Fibroblast of the conjunctiva (primary cell): ENCODE measurements at regions not wholly inside any gene's neighbourhood (a gene's known extent, or its start where the extent isn't known, plus 50 kb on each side); places are given as distances from the start of the nearest gene placed in this dataset.
A peak's percentile ranks its signal among the peaks of the same experiment; 100 is the strongest.
"Not testable (repeated sequence)": the region's sequence is repeated elsewhere in the genome, so short reads cannot be mapped to it uniquely, and the experiment has no call there.

Source experiments
- DNase-seq: peaks from one replicate; pipeline ENCODE4 v3.0.0-alpha.2; 2010; ENCODE audit warnings: low read depth

DNA sequence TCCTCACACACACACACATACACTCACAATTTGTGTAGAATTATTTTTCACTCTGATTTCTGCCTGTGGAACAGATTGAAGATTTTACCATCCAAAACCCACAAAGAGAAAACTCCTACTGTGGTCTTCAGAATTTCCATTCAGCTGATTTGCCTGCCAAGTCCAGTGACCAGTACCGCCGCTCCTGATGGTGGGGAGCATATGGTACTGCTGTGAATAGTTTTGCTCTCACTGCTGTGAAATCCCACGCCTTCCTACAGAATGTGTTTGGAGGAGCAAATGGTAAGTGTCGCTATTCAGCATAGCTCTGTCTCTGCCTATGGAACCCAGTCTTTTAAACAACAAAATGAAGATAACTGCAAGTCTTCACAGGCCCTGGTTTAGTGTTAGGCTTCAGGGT is 629.5 kb downstream of the LMO4 start:
- no peak for DNase-seq

DNA sequence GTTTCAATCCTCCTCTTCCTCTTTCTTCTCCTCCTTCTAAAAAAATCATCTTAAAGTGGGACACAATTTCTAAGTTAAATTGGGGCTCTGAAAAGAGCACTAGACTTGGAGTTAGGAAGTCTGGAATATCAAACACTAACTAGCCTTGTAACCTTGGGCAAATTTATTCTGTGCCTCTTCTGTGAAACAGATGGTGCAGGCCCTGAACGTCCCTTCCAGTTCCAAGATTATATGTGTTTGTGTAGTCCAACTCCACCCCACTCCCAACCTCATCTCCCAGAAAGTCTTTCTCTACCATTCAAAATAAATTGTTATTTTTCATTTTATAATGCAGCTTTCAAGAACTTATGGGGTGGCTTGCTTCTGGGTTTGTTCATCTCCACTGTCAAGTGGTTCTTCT is 630.0 kb downstream of the LMO4 start:
- no peak for DNase-seq

DNA sequence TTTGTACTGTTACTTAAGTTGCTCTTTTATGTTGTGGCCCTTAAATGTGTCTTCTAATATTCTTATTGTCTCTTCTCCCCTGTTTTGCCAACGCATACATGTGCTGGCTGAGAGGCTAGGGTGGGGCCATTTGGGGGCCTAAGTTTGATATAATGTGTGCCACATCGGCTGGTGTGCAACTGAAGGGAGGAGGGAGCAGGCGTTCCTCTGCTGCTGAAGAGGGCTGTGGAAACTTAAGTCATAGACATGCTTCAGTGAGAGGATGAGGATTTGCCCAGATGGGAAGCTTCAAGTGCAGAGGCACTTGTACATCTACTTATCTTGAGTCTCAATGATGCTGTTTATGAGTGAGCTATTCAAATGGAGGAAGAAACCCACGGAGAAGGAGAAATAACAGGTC is 630.6 kb downstream of the LMO4 start:
- DNase-seq, result no peak

DNA sequence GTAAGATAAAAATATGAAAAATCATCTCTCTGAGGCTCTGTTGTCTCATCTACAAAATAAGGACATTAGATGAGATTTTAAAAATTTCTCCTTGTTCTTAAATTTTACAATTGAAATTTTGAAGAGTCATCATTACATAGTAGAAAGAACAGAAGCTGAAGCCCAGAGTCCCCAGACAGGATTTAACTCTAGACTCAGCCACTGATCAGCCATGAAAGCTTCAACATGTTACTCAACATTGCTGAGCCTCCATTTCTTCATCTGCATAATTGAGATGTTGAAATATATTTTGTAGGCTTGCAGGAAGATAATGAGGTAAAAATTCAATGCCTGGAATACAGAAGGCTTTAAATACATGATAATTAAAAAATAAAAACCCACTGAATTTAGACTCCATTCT is 633.3 kb downstream of the LMO4 start:
- no peak for DNase-seq

DNA sequence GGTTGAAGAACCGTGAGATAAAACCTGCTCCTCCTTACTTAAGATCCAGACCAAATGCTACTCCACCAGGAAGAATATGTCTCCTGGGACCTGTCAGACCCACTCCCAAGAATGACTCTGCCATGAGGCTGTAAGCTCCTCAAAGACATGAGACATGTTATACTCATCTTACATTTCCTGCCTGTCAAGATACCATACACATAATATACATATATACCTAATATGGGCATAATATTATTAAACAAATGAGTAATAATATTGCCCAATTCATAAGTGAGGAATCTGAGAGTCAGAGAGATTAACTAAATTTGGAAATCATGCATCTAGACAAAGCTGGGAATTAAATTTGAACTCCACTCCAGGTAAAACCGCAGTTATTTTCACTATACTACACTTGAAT is 634.9 kb downstream of the LMO4 start:
- DNase-seq, result no peak

DNA sequence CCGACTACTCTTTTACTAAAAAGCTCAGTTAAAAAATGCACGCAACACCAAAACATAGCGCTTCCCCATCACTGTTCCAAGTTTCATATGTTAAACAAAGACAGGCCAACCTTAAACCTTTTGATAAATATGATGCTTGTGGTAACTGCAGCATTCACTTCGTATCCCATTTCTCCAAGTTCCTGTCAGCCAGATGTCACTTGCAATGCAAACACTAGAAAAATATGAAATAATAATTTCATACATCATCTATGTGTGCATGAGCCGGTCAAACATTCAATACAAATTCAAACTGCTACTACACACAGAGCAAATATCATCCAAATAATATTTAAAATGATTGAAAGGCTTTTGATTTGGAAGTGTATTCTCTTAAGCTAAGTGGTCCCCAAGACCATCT is 636.5 kb downstream of the LMO4 start:
- no peak for DNase-seq

DNA sequence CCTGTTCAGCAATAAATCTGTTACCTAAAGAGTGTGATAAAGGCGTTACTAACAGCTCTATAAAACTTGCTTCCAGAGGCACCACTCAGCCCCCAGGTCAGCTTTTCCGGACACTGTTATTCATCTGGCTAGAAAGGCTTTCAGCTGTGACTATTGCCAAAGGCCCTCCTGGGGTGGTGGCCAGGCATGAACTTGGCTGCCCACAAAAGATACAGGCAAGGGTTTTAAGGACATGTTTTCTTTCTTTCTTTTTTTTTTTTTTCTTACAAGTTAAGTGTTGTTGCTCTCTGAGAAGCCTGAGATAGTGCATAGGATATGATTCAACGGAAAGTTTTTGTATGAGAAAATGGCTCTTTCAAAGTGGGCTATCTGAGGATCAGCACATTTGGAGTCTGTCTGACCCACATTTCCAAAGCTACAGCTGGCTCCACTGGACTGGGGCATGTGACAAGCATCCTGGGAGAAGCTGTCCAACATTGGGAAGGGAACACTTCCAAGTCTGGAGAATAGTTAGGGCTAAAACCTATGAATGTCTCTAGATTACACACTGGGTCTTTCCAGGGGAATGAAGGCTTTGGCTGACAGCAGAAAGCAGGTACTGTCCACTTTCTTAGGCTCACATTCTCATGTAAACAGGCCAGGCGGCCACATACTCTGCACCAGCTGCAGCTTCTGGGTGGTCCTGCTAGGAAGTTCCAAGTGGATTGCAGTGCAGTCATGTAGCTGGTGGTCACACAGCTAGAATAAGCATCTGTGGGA is 639.7 kb downstream of the LMO4 start:
- no peak for DNase-seq

DNA sequence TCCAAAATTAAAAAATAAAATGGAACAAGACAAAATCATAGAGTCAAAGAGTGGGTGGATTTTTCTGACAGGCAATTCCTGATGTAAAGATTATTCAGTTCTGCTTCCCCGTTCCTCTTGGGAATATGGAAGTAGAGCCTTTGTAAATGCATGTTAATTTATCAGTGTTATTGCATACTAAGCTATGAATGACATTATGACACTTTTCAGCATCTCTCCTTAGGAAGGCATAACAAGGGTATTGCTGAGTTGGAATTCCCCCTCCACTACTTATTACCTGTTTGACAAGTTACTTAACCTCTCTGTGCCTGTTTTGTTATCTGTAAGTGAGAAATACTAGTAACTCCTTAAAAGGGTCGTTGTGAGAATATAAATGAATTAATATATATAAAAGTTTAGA is 640.4 kb downstream of the LMO4 start:
- no peak for DNase-seq

DNA sequence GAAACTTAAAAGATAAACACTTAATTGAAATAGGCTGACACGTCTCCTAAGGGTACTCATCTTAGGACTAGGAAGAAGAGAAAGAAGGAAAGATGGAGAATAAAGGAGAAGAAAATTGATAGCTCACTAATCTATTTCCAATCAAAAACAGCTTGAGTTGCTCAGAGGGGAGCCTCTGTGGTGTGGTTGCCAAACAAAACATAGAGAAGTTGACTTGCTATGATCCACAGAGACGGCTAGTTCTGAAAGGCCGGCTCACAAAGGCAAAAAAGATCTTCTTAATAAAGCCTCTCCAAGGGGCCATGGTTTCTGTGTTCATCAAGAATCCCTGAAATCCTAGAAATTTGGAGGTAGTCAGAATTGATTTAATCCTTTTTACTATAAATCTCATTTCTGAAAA is 644.1 kb downstream of the LMO4 start:
- DNase-seq, result peak; percentile 8

DNA sequence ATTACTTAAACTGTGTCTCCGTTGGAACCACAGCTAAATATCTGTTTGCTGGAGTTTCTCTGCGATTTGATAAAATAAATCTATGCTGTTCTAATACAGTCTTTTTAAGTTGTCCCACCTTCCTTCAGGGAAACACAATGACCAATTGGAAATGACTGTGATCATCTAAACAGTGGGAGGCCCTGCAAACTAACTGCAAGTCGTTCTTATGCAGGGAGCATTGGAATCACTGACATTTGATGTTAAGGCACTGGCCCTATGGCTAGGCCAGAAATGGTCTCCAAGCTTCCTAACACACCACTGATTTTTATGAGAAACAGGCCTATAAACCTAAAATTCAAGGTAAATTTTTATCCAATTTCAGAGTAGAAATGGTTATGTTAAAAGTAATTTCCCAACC is 645.2 kb downstream of the LMO4 start:
- no peak for DNase-seq

DNA sequence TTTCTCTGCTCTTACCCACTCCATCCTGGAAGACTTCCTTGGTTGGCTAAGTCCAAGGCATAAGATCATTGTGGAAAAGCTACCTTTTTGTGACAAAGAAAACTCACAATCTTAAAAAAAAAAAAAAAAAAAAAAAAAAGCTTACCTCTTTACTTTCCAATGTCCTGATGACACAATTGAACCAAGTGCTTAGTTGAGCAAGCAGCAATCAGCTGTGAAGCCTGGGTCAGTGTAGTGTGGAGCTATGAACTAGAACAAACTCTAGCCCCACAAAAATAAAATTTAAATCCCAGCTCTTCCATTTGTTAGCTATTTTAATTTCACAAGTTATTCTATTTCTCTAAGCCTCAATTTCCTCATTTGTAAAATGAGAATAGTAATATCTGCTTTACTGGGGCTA is 647.6 kb downstream of the LMO4 start:
- no peak for DNase-seq

DNA sequence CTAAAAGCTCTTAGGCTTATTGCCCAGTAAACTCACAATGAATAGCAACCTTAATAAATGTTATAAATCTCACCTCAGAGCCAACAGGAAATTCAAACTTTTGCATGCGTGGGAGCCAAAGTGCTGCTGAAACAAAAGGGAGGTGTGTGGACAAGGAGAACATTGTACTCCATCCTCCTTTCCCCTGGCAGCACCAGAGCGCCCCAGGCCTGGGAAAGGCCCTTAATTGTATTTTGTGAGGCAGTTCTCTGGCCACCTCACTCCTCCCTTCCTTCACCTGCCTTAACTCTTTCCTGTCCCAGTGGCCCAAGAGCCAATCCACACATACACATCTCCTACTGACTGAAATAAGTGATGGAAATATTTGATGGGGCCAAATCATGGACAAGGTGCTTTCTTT is 648.5 kb downstream of the LMO4 start:
- DNase-seq, result no peak

DNA sequence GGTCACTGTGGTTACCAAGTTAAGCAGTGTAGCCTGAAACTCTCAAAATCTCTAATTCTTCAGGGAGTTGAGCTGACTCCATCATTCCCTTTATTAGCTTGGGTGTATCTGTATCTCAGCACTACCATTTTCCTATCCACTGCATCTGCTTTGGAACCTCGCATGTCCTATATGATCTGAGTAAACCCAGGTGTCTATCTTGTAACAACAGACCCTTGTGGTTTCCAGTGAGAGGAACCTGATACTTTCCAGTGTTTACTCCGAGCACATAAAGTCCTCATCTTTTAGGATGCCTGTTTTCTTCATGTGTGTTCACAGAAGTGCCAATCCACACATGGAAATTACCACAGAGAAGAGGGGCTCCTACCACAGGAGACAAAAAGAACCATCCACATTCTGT is 650.4 kb downstream of the LMO4 start:
- no peak for DNase-seq

DNA sequence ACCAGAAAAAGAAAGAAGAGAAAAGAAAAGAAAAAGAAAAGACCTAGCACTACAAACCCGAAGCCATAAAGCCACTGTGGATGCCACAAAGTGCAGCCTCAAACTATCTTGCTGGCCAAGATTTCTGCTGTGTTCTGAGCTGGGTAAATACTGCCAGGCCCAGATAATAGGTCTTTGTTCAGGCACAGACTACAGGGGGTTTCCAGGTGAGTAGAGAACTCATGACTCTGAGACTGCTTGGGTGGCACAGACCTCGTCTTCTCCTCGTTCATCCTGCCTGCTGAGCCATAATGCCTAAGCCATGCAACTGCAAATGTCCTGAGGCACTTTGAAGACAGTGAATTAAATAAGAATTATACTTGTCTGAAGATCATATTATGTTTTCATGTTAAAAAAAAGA is 651.8 kb downstream of the LMO4 start:
- DNase-seq, result no peak

DNA sequence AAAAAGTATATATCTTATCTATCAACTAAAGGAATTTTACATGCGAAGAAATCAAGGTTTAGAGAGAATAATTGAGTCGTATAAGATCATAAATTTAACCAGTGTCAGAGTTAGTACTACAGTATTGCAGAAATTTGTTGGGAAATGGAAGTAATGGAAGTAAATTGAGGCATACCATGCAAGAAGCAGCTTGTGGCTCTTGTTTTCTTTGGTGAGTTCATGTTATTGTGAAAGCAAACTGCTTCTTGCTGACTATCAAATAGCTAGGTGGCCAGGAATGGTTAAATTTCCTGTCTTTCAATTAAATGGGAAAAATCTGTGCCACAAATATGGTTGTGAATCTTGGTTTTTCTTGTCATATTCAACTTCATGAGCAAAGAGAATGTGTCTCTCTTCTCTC is 652.7 kb downstream of the LMO4 start:
- no peak for DNase-seq

DNA sequence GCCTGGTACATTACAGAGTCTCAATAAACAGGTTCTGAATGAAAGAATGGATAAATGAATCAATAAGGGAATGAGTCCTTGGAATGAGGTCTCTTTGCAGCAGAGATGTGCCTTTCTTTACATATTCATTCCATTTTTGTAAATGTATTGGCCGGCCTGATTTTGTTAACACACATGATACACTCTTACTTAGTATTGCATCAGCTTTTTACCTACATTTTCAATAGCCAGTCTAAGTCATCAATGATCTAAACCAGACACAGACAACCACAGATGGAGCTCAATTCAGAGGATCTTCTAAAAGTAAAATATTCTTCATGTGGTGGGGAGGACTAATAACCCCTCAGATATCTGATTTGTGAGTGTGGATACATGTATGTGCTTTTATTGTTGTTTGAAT is 653.1 kb downstream of the LMO4 start:
- no peak for DNase-seq

DNA sequence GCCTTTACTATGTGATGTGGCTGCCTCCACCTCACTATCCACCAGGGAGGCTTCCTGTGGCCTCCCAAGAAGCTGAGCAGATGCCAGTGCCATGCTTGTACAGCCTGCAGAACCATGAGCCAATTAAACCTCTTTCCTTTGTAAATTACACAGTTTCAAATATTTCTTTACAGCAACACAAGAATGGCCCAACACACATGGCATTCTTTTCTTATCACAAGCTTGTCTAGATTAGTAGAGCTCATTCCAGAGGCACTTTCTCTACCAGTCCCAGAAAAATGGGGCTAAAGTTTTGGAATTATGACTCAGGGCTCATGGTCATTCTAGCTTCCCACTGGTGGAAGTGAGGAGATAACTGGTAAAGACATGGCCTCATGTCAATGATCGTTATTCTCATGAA is 655.2 kb downstream of the LMO4 start:
- DNase-seq, result no peak

DNA sequence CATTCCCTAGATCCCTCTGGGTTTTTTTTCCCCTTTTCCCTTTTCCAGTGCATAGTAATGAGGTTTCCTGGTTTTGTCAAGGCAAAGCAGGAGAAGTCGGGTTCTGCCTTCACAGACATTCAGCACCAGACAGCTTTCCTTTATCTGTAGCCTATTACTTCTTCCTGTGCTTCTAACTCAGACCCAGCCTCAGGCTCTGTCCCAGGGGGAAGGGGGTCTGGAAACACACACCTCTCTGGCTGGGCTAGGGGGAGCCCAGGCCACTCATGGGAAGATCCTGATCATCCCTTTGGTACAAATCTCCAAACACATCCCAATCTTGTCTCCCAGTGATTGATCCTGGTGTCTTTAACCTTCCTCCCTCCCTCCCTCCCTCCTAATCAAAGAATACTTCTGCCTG is 656.4 kb downstream of the LMO4 start:
- DNase-seq, result no peak

DNA sequence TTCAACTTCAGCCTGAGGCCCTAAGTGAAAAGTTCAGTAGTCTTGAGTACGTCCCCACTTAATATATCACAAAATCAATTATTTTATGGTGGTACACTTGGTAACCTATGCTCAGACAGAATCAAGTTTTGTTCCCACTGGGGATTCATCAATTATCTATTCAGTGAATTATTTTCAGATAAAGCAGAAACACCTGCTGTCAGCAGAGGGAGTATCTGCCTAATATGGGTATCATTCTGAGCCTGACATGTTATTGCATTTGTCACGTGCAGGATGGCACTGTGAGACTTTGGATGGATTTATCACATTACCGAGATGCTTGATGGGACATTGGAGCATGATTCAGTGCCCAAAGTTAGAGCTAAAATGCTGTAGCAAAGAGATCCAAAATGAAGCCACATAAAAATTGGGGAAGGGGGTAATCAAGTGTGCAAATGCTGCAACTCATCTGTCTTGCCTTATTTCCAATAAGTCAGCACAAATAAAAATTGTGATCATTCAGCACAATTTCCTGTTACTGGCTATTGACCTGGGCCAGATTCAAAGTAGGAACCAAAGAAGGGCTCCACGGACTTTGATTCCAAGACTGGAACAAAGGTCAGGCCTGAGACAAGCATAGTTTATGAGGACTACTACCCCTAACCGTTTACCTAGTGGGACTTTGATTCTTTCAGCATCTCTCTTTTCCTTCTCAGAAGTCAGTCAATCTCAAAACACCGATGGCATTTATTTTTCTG is 657.6 kb downstream of the LMO4 start:
- no peak for DNase-seq

DNA sequence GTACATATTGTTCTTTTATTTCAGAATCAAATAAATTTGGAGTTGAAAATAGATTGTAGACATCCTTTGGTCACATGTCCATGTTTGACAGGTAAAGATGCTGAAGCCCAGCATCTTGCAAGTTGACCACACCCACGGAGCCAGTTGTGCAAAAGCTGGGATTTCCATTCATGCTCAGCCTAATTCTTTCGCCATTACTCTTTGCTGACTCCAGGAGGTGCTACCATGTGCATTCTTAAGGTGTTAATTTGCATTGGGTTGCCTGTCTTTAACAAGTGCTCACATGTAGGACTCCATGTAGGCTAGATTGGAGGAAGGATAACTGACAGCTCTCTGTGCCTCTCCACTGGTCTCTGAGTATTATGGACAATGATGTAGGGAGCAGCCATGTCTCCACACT is 660.7 kb downstream of the LMO4 start:
- DNase-seq, result no peak

DNA sequence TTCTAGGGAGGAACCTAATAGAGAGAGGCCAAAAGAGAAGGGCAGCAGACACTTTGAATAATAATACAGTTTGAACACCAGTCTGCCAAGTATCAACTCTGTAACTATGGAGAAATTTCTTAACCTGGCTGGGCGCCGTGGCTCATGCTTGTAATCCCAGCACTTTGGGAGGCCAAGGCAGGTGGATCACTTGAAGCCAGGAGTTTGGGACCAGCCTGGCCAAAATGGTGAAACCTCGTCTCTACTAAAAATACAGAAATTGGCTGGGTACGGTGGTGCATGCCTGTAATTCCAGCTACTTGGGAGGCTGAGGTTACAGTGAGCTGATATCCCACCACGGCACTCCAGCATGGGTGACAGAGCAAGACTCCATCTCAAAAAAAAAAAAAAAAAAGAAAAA is 663.9 kb downstream of the LMO4 start:
- not testable (repeated sequence) for DNase-seq

DNA sequence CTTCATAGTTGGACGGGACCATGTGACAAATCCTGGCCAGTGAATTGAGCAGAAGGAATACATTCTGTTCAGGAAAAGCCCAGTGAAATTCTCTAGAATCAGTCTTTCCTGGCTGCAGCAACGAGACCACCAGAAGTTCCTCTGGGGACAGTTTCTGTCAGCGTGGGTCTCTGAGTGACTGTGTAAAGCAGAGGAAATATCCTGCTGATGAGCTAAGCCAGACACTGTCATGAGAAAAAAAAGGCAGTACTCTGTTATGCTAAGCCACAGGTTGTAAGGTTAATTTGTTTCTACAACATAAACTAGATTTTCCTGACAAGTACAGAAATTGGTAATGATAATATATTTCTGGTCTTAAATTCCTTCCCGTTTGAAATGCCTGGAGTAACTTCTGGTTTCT is 664.4 kb downstream of the LMO4 start:
- no peak for DNase-seq

DNA sequence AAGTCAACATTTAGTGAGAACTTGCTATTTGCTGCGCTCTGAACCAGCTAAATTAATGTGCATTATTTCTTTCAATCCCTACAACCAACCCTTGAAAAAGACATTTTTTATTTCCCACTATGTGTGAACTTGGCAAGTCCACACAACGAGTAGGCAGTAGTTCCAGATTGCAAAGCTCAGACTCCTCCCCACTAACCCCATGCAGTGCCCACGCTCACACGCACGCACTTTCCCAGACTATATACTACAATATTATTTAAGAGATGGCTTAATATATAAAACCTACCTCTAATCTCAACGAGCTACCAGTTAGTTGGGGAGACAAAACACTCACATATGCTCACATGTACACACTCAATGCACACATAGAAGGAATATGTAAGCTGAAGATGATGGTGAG is 671.2 kb downstream of the LMO4 start:
- DNase-seq, result no peak

DNA sequence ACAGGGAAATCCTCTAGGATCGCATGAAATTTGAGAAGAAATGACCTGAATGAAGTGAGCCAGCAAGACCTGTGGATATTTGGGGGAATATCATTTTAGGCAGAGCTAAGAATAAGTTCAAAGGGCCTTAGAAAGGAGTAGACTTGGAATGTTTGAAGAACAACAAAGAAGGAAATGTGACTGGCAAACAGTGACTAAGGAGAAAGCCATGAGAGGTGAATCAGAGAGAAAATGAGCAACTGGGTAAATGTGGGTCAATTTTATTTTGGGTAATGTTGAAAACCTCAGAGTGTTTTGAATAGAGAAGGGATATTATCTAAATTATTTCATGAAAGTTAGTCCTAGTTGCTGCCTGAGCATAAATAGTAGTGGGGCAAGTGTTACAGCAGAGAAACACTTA is 672.8 kb downstream of the LMO4 start:
- DNase-seq, result no peak
